Kidney (tissue), 13 donors: ENCODE measurements at regions not wholly inside any gene's neighbourhood (a gene's known extent, or its start where the extent isn't known, plus 50 kb on each side); places are given as distances from the start of the nearest gene placed in this dataset.
"Not testable (repeated sequence)": the region's sequence is repeated elsewhere in the genome, so short reads cannot be mapped to it uniquely, and the experiment has no call there.

ENCODE experiments used
- DNase-seq, 5 donors: peaks; one replicate each; pipeline ENCODE4 v3.0.0-alpha.2; 2013 to 2020
- FAIRE-seq: peaks from 2 replicates; lab custom pipeline; 2012; peaks lifted over from hg19 to GRCh38; lab: Jason Lieb, UNC
- H3K27ac ChIP-seq, 2 donors: one replicate each; pipeline ENCODE4 v1.7.0; 2013; ENCODE audit warnings: low read depth in 2 of 2, low read length in 2 of 2, inconsistent platforms in 1 of 2
- H3K27me3 ChIP-seq: one replicate; pipeline ENCODE4 v1.7.1; 2013; ENCODE audit warnings: low read length, inconsistent platforms; ENCODE audit not compliant: control insufficient read depth, insufficient read depth
- H3K36me3 ChIP-seq, 3 donors: one replicate each; pipeline versions ENCODE4 v1.7.0 to v1.7.1; 2013; ENCODE audit warnings: low read length in 3 of 3, control low read depth in 1 of 3, inconsistent platforms in 1 of 3; ENCODE audit not compliant: insufficient read depth in 3 of 3, control insufficient read depth in 2 of 3
- H3K4me1 ChIP-seq, 3 donors: one replicate each; pipeline versions ENCODE4 v1.7.0 to v1.7.1; 2013; ENCODE audit warnings: low read length in 3 of 3, inconsistent platforms in 1 of 3, low read depth in 1 of 3; ENCODE audit not compliant: control insufficient read depth in 2 of 3, insufficient read depth in 2 of 3
- H3K4me3 ChIP-seq, 3 donors: one replicate each; pipeline versions ENCODE4 v1.7.0 to v1.8.1; 2013; ENCODE audit warnings: low read length in 3 of 3, control low read depth in 1 of 3, inconsistent platforms in 1 of 3
- H3K9ac ChIP-seq, 3 donors: one replicate each; pipeline versions ENCODE4 v1.7.0 to v1.7.1; 2013; ENCODE audit warnings: low read length in 3 of 3, control low read depth in 1 of 3, inconsistent platforms in 1 of 3
- H3K9me3 ChIP-seq, 3 donors: one replicate each; pipeline versions ENCODE4 v1.7.0 to v1.7.1; 2013; ENCODE audit warnings: low read length in 3 of 3, control low read depth in 1 of 3, inconsistent platforms in 1 of 3; ENCODE audit not compliant: control insufficient read depth in 2 of 3, insufficient read depth in 1 of 3
- intact Hi-C: fragments of 100-400 bp; cut with DNase I; formaldehyde crosslinking; loops from one replicate; pipeline ENCODE4 v1.11.1; 2022
- TF ChIP-seq, protein P1 (sequence below): IDR thresholded peaks from 3 replicates; pipeline ENCODE4 v1.5.1; 2012; ENCODE audit warnings: mild to moderate bottlenecking, moderate library complexity, borderline replicate concordance; ENCODE audit not compliant: insufficient read depth; ENCODE audit errors: extremely low read depth
- donor health status: control.
- donor health status: control.
- donor health status: control.
- donor health status: control.
- donor health status: control.
- donor health status: DM: yes; HTN: yes; CAD: no.
- donor health status: Normal renal cell carcinoma (clear cell type).

DNA sequence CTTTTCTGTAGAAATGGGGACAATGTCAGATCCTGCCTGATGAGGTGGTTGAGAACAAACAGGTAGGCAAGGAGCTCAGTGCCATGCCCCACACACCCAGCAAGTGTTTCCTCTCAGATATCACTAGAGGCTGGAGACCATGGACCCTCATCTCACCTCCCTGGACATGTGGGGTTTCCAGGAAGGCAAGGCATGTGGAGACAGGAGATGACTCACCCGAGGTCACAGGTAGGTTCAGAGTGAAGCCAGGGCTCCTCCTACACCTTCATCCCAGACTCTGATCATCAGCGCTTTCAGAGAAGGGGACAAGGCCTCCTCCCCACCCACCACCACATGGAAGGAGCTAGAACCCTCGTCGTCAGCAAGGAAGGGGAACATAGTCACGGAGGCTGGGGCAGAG, 69.2 kb downstream of the MATN1 start:
- intact Hi-C loops, result no loop called here
- Histone ChIP-seq H3K27me3 (no peaks in the 10 kb centered on the region), H3K9ac (no peak overlapping the region), H3K36me3 (no peaks in the 10 kb centered on the region), H3K9me3 (no peaks in the 10 kb centered on the region), H3K27ac (no peak overlapping the region), H3K4me1 (no peaks in the 10 kb centered on the region), H3K4me3 (no peak overlapping the region)
- FAIRE-seq (no peak), DNase-seq (peak in 1 of 5 donors; percentile 12)
- TF ChIP-seq, protein P1, sequence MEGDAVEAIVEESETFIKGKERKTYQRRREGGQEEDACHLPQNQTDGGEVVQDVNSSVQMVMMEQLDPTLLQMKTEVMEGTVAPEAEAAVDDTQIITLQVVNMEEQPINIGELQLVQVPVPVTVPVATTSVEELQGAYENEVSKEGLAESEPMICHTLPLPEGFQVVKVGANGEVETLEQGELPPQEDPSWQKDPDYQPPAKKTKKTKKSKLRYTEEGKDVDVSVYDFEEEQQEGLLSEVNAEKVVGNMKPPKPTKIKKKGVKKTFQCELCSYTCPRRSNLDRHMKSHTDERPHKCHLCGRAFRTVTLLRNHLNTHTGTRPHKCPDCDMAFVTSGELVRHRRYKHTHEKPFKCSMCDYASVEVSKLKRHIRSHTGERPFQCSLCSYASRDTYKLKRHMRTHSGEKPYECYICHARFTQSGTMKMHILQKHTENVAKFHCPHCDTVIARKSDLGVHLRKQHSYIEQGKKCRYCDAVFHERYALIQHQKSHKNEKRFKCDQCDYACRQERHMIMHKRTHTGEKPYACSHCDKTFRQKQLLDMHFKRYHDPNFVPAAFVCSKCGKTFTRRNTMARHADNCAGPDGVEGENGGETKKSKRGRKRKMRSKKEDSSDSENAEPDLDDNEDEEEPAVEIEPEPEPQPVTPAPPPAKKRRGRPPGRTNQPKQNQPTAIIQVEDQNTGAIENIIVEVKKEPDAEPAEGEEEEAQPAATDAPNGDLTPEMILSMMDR, result no peak

DNA sequence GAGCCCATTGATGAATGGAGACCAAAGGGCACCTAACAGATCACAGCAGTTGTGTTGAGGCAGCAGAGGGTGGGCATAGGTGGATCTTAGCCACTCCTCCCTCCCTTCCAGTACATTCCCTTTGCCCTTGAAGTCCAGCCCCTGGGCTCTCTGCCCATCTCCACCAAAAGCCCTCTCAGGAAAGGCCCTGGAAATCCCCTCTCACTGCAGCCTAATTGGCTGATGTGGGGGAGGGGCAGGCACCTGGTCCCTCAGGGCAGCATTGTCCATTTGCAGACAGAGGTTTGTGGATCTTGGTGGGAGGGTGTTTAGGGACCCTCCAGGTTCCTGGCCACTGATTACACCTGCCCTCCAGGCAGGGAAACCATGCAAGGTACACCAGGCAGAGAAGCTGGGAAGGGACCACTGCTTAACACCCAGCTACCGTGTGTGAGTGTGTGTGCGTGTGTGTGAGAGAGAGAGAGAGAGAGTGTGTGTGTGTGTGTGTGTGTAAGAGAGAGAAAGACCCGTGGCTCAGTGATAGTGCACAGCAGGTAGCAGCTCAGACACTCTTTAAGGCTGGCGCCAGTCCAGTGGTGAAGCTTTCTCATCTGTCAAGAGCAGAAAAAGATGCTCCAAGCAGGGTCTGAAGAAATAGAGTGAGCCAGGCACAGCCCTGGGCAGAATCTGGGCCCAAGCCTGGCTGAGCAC, 71.1 kb downstream of the MATN1 start:
- TF ChIP-seq, protein P1, result no peak
- DNase-seq (no peak), FAIRE-seq (no peak)
- Histone ChIP-seq H3K9me3 (no peaks in the 10 kb centered on the region), H3K27ac (no peak overlapping the region), H3K36me3 (no peaks in the 10 kb centered on the region), H3K4me3 (no peak overlapping the region), H3K4me1 (no peaks in the 10 kb centered on the region), H3K27me3 (no peaks in the 10 kb centered on the region), H3K9ac (no peak overlapping the region)
- intact Hi-C loops, result no loop called here

DNA sequence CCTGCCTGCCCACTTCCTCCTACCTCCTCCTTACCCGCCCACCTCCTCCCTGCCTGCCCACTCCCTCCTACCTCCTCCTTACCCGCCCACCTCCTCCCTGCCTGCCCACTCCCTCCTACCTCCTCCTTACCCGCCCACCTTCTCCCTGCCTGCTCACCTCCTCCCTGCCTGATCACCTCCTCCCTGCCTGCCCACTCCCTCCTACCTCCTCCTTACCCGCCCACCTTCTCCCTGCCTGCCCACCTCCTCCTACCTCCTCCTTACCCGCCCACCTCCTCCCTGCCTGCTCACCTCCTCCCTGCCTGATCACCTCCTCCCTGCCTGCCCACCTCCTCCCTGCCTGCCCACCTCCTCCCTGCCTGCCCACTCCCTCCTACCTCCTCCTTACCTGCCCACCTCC, 72.0 kb downstream of the MATN1 start:
- H3K4me1 ChIP-seq, H3K9ac ChIP-seq, intact Hi-C loops, FAIRE-seq, DNase-seq, H3K4me3 ChIP-seq, H3K27ac ChIP-seq, H3K9me3 ChIP-seq, H3K36me3 ChIP-seq, H3K27me3 ChIP-seq: not testable (repeated sequence)

DNA sequence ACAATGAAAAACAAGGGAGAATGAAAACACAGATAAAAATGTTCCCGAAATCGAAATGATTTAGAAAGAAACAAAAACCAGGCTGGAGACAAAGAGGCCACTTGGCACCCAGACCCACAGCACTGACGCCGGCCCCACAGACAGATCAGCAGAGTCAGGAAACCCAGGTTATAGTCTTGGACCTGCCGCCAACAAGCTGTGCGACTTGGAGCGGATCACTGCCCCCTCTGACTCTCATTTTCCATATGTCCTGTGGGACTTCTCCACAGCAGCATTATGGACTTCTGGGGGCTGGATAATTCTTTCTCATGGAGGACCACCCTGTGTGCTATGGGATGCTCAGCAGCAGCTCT, 72.4 kb downstream of the MATN1 start:
- TF ChIP-seq, protein P1, result no peak

More for the DNA sequence above, 72.4 kb downstream of the MATN1 start:
- no peaks in the 10 kb centered on the region for H3K4me1 ChIP-seq
- no peaks in the 10 kb centered on the region for H3K36me3 ChIP-seq
- H3K27ac ChIP-seq, result no peak overlapping the region
- no peaks in the 10 kb centered on the region for H3K9me3 ChIP-seq
- intact Hi-C loops, result no loop called here
- no peak overlapping the region for H3K9ac ChIP-seq
- no peaks in the 10 kb centered on the region for H3K27me3 ChIP-seq
- FAIRE-seq (no peak), DNase-seq (no peak)
- no peak overlapping the region for H3K4me3 ChIP-seq
